Stimulated activated CD4-positive, alpha-beta T cell treated with anti-CD3 and anti-CD28 coated beads, Interleukin-4, amount 100 ng/mL, for 24 hours (primary cell): ENCODE measurements at regions not wholly inside any gene's neighbourhood (a gene's known extent, or its start where the extent isn't known, plus 50 kb on each side); places are given as distances from the start of the nearest gene placed in this dataset.

Experiments
- DNase-seq: peaks from one replicate; pipeline ENCODE4 v3.0.0-alpha.2; 2020

GRCh38 chr14:32006263-32007110 is 70.6 kb upstream of the ARHGAP5 start:
- no peak for DNase-seq

GRCh38 chr14:32007755-32008362 is 69.2 kb upstream of the ARHGAP5 start:
- no peak for DNase-seq

- no peak for DNase-seq
These were observed 68.4 kb upstream of the ARHGAP5 start for GRCh38 chr14:32008602-32009193.

- DNase-seq, result no peak
These were observed 67.7 kb upstream of the ARHGAP5 start for GRCh38 chr14:32009221-32009975.

- no peak for DNase-seq
These were observed 67.0 kb upstream of the ARHGAP5 start for GRCh38 chr14:32009976-32010581.

GRCh38 chr14:32010604-32011125 is 66.4 kb upstream of the ARHGAP5 start:
- no peak for DNase-seq

GRCh38 chr14:32011225-32011624 is 65.9 kb upstream of the ARHGAP5 start:
- DNase-seq, result no peak

- DNase-seq, result no peak
These were observed 65.0 kb upstream of the ARHGAP5 start for GRCh38 chr14:32012062-32012461.

GRCh38 chr14:32012571-32012970 is 64.5 kb upstream of the ARHGAP5 start:
- DNase-seq, result no peak

GRCh38 chr14:32013083-32013482 is 64.0 kb upstream of the ARHGAP5 start:
- DNase-seq, result no peak

- no peak for DNase-seq
These were observed 63.0 kb upstream of the ARHGAP5 start for GRCh38 chr14:32014057-32014456.

GRCh38 chr14:32014498-32014897 is 62.6 kb upstream of the ARHGAP5 start:
- no peak for DNase-seq

GRCh38 chr14:32015166-32015565 is 61.9 kb upstream of the ARHGAP5 start:
- DNase-seq, result no peak

- DNase-seq, result no peak
These were observed 59.5 kb upstream of the ARHGAP5 start for GRCh38 chr14:32017587-32017986.

- no peak for DNase-seq
These were observed 58.6 kb upstream of the ARHGAP5 start for GRCh38 chr14:32018391-32019092.

GRCh38 chr14:32019276-32019675 is 57.8 kb upstream of the ARHGAP5 start:
- DNase-seq, result no peak

GRCh38 chr14:32020882-32021281 is 56.2 kb upstream of the ARHGAP5 start:
- DNase-seq, result no peak

- DNase-seq, result no peak
These were observed 55.8 kb upstream of the ARHGAP5 start for GRCh38 chr14:32021341-32021740.

- DNase-seq, result no peak
These were observed 54.6 kb upstream of the ARHGAP5 start for GRCh38 chr14:32022525-32022924.

GRCh38 chr14:32022938-32023466 is 54.1 kb upstream of the ARHGAP5 start:
- no peak for DNase-seq

- DNase-seq, result no peak
These were observed 53.6 kb upstream of the ARHGAP5 start for GRCh38 chr14:32023540-32023939.
